ENCODE measurements at regions not wholly inside any gene's neighbourhood (a gene's known extent, or its start where the extent isn't known, plus 50 kb on each side); places are given as distances from the start of the nearest gene placed in this dataset.
"Not testable (repeated sequence)": the region's sequence is repeated elsewhere in the genome, so short reads cannot be mapped to it uniquely, and the experiment has no call there.

DNA sequence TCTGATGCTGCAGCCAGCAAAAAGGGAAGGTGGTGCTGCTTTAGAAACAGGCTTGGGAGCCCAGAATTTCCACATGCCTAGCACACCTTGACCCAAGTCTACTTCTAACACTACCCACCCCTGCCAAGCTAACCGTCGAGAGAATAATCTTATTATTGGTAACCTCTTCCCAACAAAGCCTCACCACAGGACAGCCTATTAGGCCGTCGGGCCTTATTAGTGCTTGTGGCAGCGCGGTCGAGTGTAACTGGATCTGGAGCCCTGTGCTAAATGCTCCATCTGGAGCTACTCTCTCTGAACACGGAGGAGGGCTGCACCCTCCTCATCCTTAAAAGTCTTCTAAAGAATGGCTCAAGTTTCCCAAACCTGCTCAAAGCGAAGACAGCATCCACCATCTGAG is 165.5 kb upstream of the NFIA start:
- intact Hi-C loops (cut with micrococcal nuclease), result no loop called here

DNA sequence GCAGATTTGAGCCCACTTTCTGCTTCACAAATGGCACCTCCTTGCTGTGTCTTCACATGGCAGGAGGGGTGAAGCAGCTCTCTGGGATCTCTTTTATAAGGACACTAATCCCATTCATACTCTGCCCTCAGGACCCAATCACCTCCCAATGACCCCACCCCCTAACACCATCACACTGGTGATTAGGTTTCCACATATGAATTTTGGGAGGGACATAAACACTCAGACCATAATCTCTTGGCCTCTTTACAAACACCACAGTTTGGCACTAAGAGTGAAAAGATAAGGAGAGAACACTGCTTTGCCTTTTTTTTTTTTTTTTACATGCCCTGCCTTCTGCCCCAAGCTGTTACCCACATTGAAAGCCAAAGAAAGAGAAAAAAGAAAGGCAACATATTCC is 166.2 kb upstream of the NFIA start:
- H3K9me3 Mint-ChIP-seq, result no peaks in the 10 kb centered on the region
- no peaks in the 10 kb centered on the region for H3K36me3 Mint-ChIP-seq (ENCODE audit: low read depth)
- H3K4me3 Mint-ChIP-seq, result no peak overlapping the region
- CTCF ChIA-PET, result no interaction called here
- no peaks in the 10 kb centered on the region for H3K4me1 Mint-ChIP-seq (ENCODE audit: low read depth)
- peaks cover 7% of the 10 kb centered on the region for H3K27me3 Mint-ChIP-seq (ENCODE audit: low read depth)
- no peak for DNase-seq
- intact Hi-C loops (cut with micrococcal nuclease), result no loop called here
- no peak overlapping the region for H3K27ac Mint-ChIP-seq

More for the DNA sequence above, 165.5 kb upstream of the NFIA start:
- H3K4me1 Mint-ChIP-seq (ENCODE audit: low read depth), result no peaks in the 10 kb centered on the region
- H3K27me3 Mint-ChIP-seq (ENCODE audit: low read depth), result peaks cover 7% of the 10 kb centered on the region
- no peaks in the 10 kb centered on the region for H3K9me3 Mint-ChIP-seq
- H3K36me3 Mint-ChIP-seq (ENCODE audit: low read depth), result no peaks in the 10 kb centered on the region
- H3K27ac Mint-ChIP-seq, result no peak overlapping the region
- no peak for DNase-seq
- H3K4me3 Mint-ChIP-seq, result no peak overlapping the region
- CTCF ChIA-PET, result interaction anchor here (0.5 kb wide), 1 partner anchor 972 kb away, joined by 3 read pairs; no protein-coding TSS in a partner anchor

DNA sequence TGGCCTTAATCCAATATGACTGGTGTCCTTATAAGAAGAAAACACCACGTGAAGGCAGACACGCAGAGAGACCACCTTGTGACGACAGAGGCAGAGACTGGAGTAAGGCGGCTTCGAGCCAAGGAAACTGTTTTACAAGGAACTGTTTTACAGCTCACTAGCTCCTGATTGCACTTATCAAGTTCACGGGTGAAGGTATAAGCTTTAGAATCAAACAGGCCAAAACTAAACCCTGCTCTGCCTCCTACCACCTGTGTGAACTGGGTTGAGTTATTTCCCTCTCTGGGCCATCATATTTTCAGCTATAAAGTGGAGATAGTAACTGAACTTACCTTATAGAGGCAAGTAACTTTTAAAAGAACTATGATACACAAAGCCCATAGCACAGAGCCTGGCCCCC is 166.9 kb upstream of the NFIA start:
- no peak for DNase-seq
- H3K36me3 Mint-ChIP-seq (ENCODE audit: low read depth), result no peaks in the 10 kb centered on the region
- peaks cover 7% of the 10 kb centered on the region for H3K27me3 Mint-ChIP-seq (ENCODE audit: low read depth)
- no peaks in the 10 kb centered on the region for H3K9me3 Mint-ChIP-seq
- H3K4me3 Mint-ChIP-seq, result no peak overlapping the region
- intact Hi-C loops (cut with micrococcal nuclease), result no loop called here
- no peak overlapping the region for H3K27ac Mint-ChIP-seq
- no peaks in the 10 kb centered on the region for H3K4me1 Mint-ChIP-seq (ENCODE audit: low read depth)
- CTCF ChIA-PET, result no interaction called here

DNA sequence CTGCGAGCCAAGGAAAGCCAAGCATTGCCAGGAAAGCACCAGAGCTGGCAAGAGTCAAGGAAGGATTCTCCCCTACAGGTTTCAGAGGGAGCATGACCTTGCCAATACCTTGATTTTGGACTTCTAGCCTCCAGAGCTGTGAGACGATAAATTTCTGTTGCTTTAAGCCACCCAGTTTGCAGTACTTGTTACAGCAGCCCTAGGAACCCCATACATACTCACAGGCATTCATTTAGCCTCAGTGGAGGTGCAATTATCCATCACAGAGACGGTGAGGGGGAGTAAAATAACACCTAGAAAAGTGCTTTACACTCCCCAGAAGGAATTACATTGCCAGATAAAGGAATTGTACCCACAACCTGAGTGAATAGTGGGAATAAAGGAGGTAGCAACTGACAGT is 167.4 kb upstream of the NFIA start:
- CTCF ChIA-PET, result no interaction called here
- Mint-ChIP-seq H3K4me1 (ENCODE audit: low read depth) (no peaks in the 10 kb centered on the region), H3K4me3 (no peak overlapping the region), H3K9me3 (no peaks in the 10 kb centered on the region), H3K36me3 (ENCODE audit: low read depth) (no peaks in the 10 kb centered on the region), H3K27ac (no peak overlapping the region), H3K27me3 (ENCODE audit: low read depth) (peaks cover 7% of the 10 kb centered on the region)
- intact Hi-C loops (cut with micrococcal nuclease), result no loop called here
- no peak for DNase-seq

DNA sequence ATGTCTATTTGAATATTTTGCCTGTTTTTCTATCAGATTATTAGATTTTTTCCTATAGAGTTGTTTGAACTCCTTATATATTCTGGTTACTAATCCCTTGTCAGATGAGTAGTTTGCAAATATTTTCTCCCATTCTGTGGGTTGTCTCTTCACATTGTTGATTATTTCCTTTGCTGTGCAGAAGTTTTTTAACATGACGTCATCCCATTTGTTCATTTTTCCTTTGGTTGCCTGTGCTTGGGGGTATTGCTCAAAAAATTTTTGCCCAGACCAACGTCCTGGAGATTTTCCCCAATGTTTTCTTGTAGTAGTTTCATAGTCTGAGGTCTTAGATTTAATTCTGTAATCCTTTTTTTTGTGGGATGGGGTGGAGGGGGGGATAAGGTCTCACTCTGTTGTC is 168.7 kb upstream of the NFIA start:
- H3K36me3 Mint-ChIP-seq (ENCODE audit: low read depth); H3K4me3 Mint-ChIP-seq; H3K9me3 Mint-ChIP-seq; intact Hi-C loops (cut with micrococcal nuclease); DNase-seq; H3K27ac Mint-ChIP-seq; H3K4me1 Mint-ChIP-seq (ENCODE audit: low read depth); CTCF ChIA-PET; H3K27me3 Mint-ChIP-seq (ENCODE audit: low read depth): not testable (repeated sequence)

DNA sequence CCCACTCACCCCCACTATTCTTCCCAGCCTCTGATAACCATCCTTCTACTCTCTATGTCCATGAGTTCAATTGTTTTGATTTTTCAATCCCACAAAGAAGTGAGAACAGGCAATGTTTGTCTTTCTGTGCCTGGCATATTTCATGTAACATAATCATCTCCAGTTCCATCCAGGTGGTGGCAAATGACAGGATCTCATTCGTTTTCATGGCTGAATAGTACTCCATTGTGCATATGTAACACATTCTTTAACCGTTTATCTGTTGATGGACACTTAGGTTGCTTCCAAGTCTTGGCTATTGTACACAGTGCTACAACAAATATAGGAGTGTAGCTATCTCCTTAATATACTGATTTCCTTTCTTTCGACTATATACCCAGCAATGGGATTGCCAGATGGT is 169.3 kb upstream of the NFIA start:
- no peaks in the 10 kb centered on the region for H3K36me3 Mint-ChIP-seq (ENCODE audit: low read depth)
- CTCF ChIA-PET, result no interaction called here
- no peak overlapping the region for H3K4me3 Mint-ChIP-seq

DNA sequence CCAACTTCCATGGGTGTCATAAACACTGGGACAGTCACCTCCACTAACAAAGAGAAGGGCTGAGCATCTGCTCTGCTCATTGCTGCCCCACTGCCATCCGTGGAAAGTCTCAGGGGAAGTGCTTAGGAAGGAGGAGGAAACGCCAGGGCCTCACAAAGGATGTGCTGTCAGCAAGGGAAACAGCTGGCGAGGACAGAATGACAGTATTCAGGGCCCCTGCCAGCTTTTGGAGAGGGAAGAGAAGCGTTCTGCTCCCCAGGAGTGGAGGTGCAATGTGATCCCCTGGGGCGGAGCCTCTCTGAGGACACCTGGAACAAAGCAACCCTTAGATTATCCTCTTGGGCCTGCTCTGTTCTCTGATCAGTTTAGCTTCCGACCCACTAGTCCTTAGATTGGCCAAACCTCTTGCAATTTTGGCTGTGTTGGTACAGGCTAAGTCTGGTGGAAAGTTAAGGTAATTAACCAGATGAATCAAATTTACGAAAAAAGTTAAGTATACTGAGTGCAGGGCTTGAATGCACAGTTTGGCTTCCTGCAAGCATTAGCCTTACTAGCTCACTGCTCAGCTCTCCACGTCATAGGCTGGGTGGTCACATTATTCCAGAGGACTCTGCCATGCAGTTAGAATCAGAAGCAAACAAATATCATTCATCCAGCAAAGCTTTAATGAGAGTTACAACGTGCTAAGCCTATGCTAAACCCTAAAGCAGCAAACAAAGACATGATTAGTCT is 170.2 kb upstream of the NFIA start:
- CTCF ChIA-PET, result interaction anchor here (0.6 kb wide), 1 partner anchor 53 kb away, joined by 4 read pairs; no protein-coding TSS in a partner anchor
- Mint-ChIP-seq H3K4me3 (no peak overlapping the region), H3K27me3 (ENCODE audit: low read depth) (peaks cover 3% of the 10 kb centered on the region), H3K9me3 (no peaks in the 10 kb centered on the region), H3K4me1 (ENCODE audit: low read depth) (no peaks in the 10 kb centered on the region), H3K27ac (no peak overlapping the region), H3K36me3 (ENCODE audit: low read depth) (no peaks in the 10 kb centered on the region)
- no peak for DNase-seq
- intact Hi-C loops (cut with micrococcal nuclease), result no loop called here

More for the DNA sequence above, 169.3 kb upstream of the NFIA start:
- H3K27me3 Mint-ChIP-seq (ENCODE audit: low read depth), result peaks cover 7% of the 10 kb centered on the region
- DNase-seq, result no peak
- intact Hi-C loops (cut with micrococcal nuclease), result no loop called here
- H3K4me1 Mint-ChIP-seq (ENCODE audit: low read depth), result no peaks in the 10 kb centered on the region
- no peaks in the 10 kb centered on the region for H3K9me3 Mint-ChIP-seq
- H3K27ac Mint-ChIP-seq, result no peak overlapping the region

DNA sequence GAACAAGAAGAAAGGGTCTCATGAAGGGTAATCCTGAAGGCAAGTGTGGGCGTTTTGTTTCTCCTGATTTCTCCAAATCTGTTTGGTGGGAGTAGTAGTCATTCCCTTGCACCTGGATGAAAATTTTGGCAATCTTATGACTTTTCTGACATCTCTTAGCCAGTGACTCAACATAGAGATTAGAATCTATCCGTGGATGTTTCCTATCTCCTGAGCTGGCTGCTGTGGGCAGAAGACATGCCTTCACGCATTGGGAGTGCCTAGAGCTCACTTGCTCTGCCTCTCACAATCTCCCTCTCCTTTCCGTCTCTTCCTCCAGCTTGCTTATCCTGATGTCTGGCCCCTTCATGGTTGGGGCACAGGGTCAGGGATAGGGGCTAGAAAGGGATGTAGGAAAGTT is 174.2 kb upstream of the NFIA start:
- H3K27ac Mint-ChIP-seq, result no peak overlapping the region
- no peaks in the 10 kb centered on the region for H3K27me3 Mint-ChIP-seq (ENCODE audit: low read depth)
- CTCF ChIA-PET, result no interaction called here
- H3K4me1 Mint-ChIP-seq (ENCODE audit: low read depth), result no peaks in the 10 kb centered on the region
- H3K9me3 Mint-ChIP-seq, result no peaks in the 10 kb centered on the region
- H3K4me3 Mint-ChIP-seq, result no peak overlapping the region
- DNase-seq, result no peak
- no peaks in the 10 kb centered on the region for H3K36me3 Mint-ChIP-seq (ENCODE audit: low read depth)
- intact Hi-C loops (cut with micrococcal nuclease), result no loop called here

DNA sequence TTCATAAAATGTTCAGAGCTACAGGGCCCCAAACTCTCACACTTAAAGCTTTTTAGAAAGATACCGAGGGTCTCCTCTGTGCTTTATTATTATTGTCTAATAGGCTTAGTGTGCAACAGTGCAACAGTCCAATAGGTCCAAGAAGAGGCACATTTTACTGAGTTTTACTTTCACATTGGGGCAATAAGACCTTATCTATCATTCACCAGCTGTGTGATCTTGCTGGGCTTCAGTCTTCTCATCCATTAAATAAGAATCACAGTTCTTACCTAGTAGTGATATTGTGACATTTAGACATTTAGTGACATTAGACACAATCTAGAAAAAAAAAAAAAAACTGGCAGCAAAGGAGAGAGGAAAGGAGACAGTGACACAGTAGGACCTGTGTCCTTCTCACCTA is 175.8 kb upstream of the NFIA start:
- intact Hi-C loops (cut with micrococcal nuclease), result no loop called here
- CTCF ChIA-PET, result no interaction called here
- H3K27ac Mint-ChIP-seq, result no peak overlapping the region
- H3K27me3 Mint-ChIP-seq (ENCODE audit: low read depth), result no peaks in the 10 kb centered on the region
- no peaks in the 10 kb centered on the region for H3K36me3 Mint-ChIP-seq (ENCODE audit: low read depth)
- H3K9me3 Mint-ChIP-seq, result no peaks in the 10 kb centered on the region
- no peak overlapping the region for H3K4me3 Mint-ChIP-seq
- DNase-seq, result no peak
- no peaks in the 10 kb centered on the region for H3K4me1 Mint-ChIP-seq (ENCODE audit: low read depth)

DNA sequence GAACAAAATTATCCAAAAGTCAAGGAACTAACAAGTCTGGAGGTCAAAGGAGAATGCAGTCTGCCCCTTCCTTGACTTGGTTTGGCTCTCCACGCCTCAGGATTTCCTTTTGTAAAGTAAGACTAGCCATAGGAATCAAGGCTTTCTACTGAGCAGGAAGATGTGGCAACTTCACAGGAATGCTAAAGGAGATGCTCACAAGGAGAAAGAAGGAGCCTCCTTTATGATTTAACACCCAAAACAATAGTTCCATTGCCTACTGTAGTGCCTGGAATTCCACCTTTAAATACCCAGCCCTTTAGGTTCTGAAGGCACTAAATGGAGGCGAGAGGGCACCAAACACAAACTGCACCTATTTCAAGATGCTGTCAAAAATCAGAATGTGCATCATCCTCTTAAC is 176.3 kb upstream of the NFIA start:
- Mint-ChIP-seq H3K9me3 (no peaks in the 10 kb centered on the region), H3K4me3 (no peak overlapping the region), H3K4me1 (ENCODE audit: low read depth) (no peaks in the 10 kb centered on the region), H3K36me3 (ENCODE audit: low read depth) (no peaks in the 10 kb centered on the region), H3K27ac (no peak overlapping the region), H3K27me3 (ENCODE audit: low read depth) (no peaks in the 10 kb centered on the region)
- CTCF ChIA-PET, result no interaction called here
- no peak for DNase-seq
- intact Hi-C loops (cut with micrococcal nuclease), result no loop called here

DNA sequence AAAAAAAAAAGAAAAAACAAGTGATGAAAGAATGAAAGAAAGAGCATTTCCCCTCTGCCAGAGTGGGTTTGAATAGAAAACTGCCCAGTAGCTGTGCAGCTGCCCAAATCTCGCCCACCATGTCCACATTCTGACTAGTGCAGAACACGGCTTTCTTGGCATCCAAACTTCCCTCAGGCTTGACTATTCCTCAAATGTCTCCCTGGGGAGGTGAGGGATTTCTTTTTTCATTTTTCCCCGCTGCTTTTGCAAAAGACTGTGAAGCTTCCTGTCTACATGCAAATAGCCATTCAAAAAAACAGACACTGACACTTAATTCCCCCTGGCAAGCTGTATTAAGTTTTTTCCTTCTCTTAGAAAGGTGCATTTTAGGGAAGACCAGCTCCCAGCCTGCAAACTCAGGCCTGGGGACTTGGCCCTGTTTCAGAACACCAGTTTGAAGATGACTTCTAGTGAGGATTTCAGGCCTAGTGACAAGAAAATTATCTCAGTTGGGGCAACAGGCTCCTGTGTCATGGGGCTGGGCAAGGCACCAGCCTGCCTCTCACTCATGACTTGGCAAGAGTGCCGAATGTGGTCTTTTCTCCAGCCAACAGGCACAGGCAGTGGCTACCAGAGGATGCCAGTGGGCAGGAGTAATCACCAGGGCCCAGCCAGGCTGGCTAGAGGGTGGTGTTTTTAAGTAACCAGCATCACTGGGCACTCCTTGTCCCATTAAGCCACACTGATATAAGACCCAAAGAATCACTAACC is 178.1 kb upstream of the NFIA start:
- Mint-ChIP-seq H3K27ac (no peak overlapping the region), H3K4me1 (ENCODE audit: low read depth) (no peaks in the 10 kb centered on the region), H3K27me3 (ENCODE audit: low read depth) (no peaks in the 10 kb centered on the region), H3K36me3 (ENCODE audit: low read depth) (no peaks in the 10 kb centered on the region), H3K9me3 (no peaks in the 10 kb centered on the region), H3K4me3 (no peak overlapping the region)
- CTCF ChIA-PET, result no interaction called here
- intact Hi-C loops (cut with micrococcal nuclease), result no loop called here
- DNase-seq, result no peak

DNA sequence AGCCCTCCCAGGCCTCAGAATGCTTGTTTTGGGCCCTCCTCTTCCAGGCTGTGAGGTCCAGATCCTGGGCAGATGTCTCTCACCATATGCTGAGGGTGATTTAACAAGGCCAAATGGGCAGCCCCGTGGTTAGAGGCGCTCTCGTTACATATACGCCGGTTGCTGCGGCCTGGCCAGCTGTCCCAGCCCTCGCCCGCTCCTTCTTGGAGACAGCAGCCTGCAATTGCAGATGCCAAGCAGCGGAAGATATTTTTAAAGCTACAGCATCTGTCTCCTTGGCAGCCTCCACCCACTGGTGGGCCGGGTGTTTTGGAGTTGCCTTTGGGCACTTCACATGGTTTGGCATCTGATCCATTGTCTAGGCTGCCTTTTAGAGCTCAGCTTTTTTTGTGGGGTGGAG is 178.8 kb upstream of the NFIA start:
- Mint-ChIP-seq H3K27ac (no peak overlapping the region), H3K4me3 (no peak overlapping the region), H3K4me1 (ENCODE audit: low read depth) (peaks cover 2% of the 10 kb centered on the region), H3K36me3 (ENCODE audit: low read depth) (no peaks in the 10 kb centered on the region), H3K9me3 (no peaks in the 10 kb centered on the region), H3K27me3 (ENCODE audit: low read depth) (no peaks in the 10 kb centered on the region)
- intact Hi-C loops (cut with micrococcal nuclease), result no loop called here
- CTCF ChIA-PET, result no interaction called here
- no peak for DNase-seq

DNA sequence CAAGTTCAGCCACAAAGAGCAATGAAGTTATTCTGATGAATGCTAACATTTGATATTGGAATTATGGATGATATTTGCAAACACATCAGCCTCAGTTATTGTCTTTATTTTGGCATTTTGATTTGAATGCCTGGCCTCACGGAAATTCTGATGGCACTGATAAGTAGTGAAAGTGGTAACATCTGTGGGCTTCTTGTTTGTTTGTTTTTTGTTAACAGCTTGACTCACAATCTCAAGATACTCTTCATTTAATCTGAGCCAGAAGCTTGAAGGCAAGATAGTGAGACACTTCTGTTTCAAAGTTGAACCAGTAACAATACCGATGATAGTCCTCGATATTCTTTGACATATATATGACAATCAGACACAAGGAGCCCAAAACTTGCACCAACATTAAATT is 182.9 kb upstream of the NFIA start:
- CTCF ChIA-PET, result no interaction called here
- no peak overlapping the region for H3K4me3 Mint-ChIP-seq
- no peak for DNase-seq
- no peaks in the 10 kb centered on the region for H3K36me3 Mint-ChIP-seq (ENCODE audit: low read depth)
- H3K4me1 Mint-ChIP-seq (ENCODE audit: low read depth), result peaks cover 2% of the 10 kb centered on the region
- H3K27ac Mint-ChIP-seq, result no peak overlapping the region
- peaks cover 6% of the 10 kb centered on the region for H3K27me3 Mint-ChIP-seq (ENCODE audit: low read depth)
- intact Hi-C loops (cut with micrococcal nuclease), result loop anchor here (5.0 kb wide), 1 partner anchor 423 kb away; no protein-coding TSS in a partner anchor
- H3K9me3 Mint-ChIP-seq, result no peaks in the 10 kb centered on the region

All from activated naive CD4-positive, alpha-beta T cell treated with anti-CD3 and anti-CD28 coated beads for 36 hours (primary cell).